HEK293T (cell line): ENCODE measurements at regions not wholly inside any gene's neighbourhood (a gene's known extent, or its start where the extent isn't known, plus 50 kb on each side); places are given as distances from the start of the nearest gene placed in this dataset.

Experiments used
- BHLHE40 ChIP-seq: fragments of 450-650 bp; IDR thresholded peaks from 2 replicates; pipeline ENCODE4 v1.6.1; 2016; ENCODE audit warnings: mild to moderate bottlenecking, moderate library complexity, borderline replicate concordance
- CTBP1 ChIP-seq: fragments of 450-650 bp; IDR thresholded peaks from 2 replicates; pipeline ENCODE4 v1.6.1; 2016; ENCODE audit warnings: borderline replicate concordance
- ELF4 ChIP-seq: fragments of 450-650 bp; IDR thresholded peaks from 2 replicates; pipeline ENCODE4 v1.6.1; 2017; ENCODE audit warnings: antibody characterized with exemption
- FOXA1 ChIP-seq: fragments of 450-650 bp; IDR thresholded peaks from 2 replicates; pipeline ENCODE4 v1.6.1; 2016; ENCODE audit warnings: mild to moderate bottlenecking
- FOXK2 ChIP-seq: fragments of 450-650 bp; IDR thresholded peaks from 2 replicates; pipeline ENCODE4 v1.6.1; 2016; ENCODE audit warnings: mild to moderate bottlenecking
- FOXM1 ChIP-seq: fragments of 450-650 bp; IDR thresholded peaks from 2 replicates; pipeline ENCODE4 v1.6.1; 2017; ENCODE audit warnings: mild to moderate bottlenecking, borderline replicate concordance
- HDGF ChIP-seq: fragments of 450-650 bp; IDR thresholded peaks from 2 replicates; pipeline ENCODE4 v1.6.1; 2017; ENCODE audit warnings: antibody characterized with exemption, borderline replicate concordance
- L3MBTL2 ChIP-seq: fragments of 450-650 bp; conservative IDR thresholded peaks from 2 replicates; pipeline ENCODE4 v1.6.1; 2016; ENCODE audit warnings: mild to moderate bottlenecking
- NFRKB ChIP-seq: fragments of 450-650 bp; IDR thresholded peaks from 2 replicates; pipeline ENCODE4 v1.6.1; 2016; ENCODE audit warnings: mild to moderate bottlenecking, moderate library complexity
- PKNOX1 ChIP-seq: fragments of 450-650 bp; IDR thresholded peaks from 2 replicates; pipeline ENCODE4 v1.6.1; 2016
- SP1 ChIP-seq: fragments of 450-650 bp; IDR thresholded peaks from 2 replicates; pipeline ENCODE4 v1.6.1; 2017
- SUZ12 ChIP-seq: fragments of 450-650 bp; IDR thresholded peaks from 2 replicates; pipeline ENCODE4 v1.6.1; 2016; ENCODE audit warnings: mild to moderate bottlenecking
- ZNF384 ChIP-seq: fragments of 450-650 bp; IDR thresholded peaks from 2 replicates; pipeline ENCODE4 v1.6.1; 2016

DNA sequence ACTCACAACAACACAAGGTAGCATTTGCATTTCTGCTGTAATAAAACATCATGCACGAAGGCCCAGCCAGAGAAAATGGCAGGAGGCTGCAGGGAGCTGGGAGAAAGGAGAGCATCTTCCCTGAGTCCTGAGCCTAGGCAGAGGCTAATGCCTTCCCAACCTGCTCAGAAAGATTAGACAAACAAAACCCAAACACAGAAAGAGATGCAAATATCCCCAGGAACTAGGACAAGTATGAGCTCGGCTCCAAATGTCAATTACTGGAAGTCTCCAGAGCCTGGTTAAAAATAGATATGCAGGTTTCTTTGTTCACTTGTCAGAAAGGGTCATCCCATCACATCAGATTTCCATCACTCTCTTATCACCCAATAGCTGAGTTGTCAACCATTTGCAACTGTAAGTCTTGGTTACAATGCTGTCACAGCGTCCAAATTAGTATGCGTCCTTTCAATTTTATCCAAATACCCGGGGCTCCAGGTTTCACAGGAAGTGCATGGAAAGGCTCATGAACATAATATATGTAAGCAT lies 316.5 kb upstream of the CELF2 start:
- TF ChIP-seq ZNF384, result no peak
- no peak for TF ChIP-seq BHLHE40
- no peak for TF ChIP-seq SUZ12
- TF ChIP-seq FOXM1, result no peak
- no peak for TF ChIP-seq HDGF
- TF ChIP-seq PKNOX1, result no peak
- TF ChIP-seq FOXK2, result no peak
- no peak for TF ChIP-seq ELF4
- TF ChIP-seq SP1, result no peak
- TF ChIP-seq NFRKB, result no peak
- TF ChIP-seq FOXA1, result no peak
- no peak for TF ChIP-seq CTBP1
- TF ChIP-seq L3MBTL2, result no peak
